OCI-LY1 (cell line): ENCODE measurements at regions not wholly inside any gene's neighbourhood (a gene's known extent, or its start where the extent isn't known, plus 50 kb on each side); places are given as distances from the start of the nearest gene placed in this dataset.

Experiments used
- H2AFZ ChIP-seq: fragments of 200-600 bp; sonication (generic), shearing (Covaris generic); 2 replicates; pipeline ENCODE4 v1.6.0; 2014; ENCODE audit warnings: antibody characterized with exemption, mild to moderate bottlenecking, low read length
- H3F3A ChIP-seq: fragments of 200-600 bp; sonication (generic), shearing (Covaris generic); 2 replicates; pipeline ENCODE4 v1.6.0; 2014; ENCODE audit warnings: mild to moderate bottlenecking, antibody characterized with exemption, low read length, moderate library complexity; ENCODE audit not compliant: insufficient read depth
- H3K27ac ChIP-seq: fragments of 200-600 bp; sonication (generic); 2 replicates; pipeline ENCODE4 v1.5.1; 2014; ENCODE audit warnings: low read length, mixed run types, mild to moderate bottlenecking, low read depth; ENCODE audit not compliant: poor library complexity, severe bottlenecking
- H3K27me3 ChIP-seq: fragments of 200-600 bp; sonication (generic); 2 replicates; pipeline ENCODE4 v1.6.0; 2014; ENCODE audit warnings: antibody characterized with exemption, mild to moderate bottlenecking, low read length, moderate library complexity; ENCODE audit not compliant: insufficient read depth
- H3K36me3 ChIP-seq: fragments of 200-600 bp; sonication (generic); 2 replicates; pipeline ENCODE4 v1.6.1; 2014; ENCODE audit warnings: mild to moderate bottlenecking, antibody characterized with exemption, low read length, moderate library complexity, mixed read lengths; ENCODE audit not compliant: insufficient read depth
- H3K4me1 ChIP-seq: fragments of 200-600 bp; sonication (generic); 2 replicates; pipeline ENCODE4 v1.5.1; 2014; ENCODE audit warnings: mild to moderate bottlenecking, low read length, moderate library complexity; ENCODE audit not compliant: insufficient read depth, severe bottlenecking
- H3K4me2 ChIP-seq: fragments of 200-600 bp; sonication (generic), shearing (Covaris generic); 2 replicates; pipeline ENCODE4 v1.6.1; 2014; ENCODE audit warnings: low read length
- H3K4me3 ChIP-seq: fragments of 200-600 bp; sonication (generic); 2 replicates; pipeline ENCODE4 v1.5.1; 2014; ENCODE audit warnings: low read length, low read depth, mild to moderate bottlenecking, mixed read lengths; ENCODE audit not compliant: poor library complexity, severe bottlenecking
- H3K79me2 ChIP-seq: fragments of 200-600 bp; shearing (Covaris generic); 2 replicates; pipeline ENCODE4 v1.6.1; 2016; ENCODE audit warnings: mixed run types, low read length, mixed read lengths; ENCODE audit not compliant: insufficient read depth
- H3K9ac ChIP-seq: fragments of 200-600 bp; sonication (generic), shearing (Covaris generic); 2 replicates; pipeline ENCODE4 v1.6.1; 2014; ENCODE audit warnings: mild to moderate bottlenecking, low read length, mixed read lengths
- H3K9me2 ChIP-seq: fragments of 200-600 bp; sonication (generic), shearing (Covaris generic); 2 replicates; pipeline ENCODE4 v1.6.1; 2014; ENCODE audit warnings: low read depth, mild to moderate bottlenecking, low read length, mixed read lengths
- H3K9me3 ChIP-seq: fragments of 200-600 bp; shearing (Covaris generic); 2 replicates; pipeline ENCODE4 v1.6.1; 2014; ENCODE audit warnings: low read length, mixed read lengths
- H4K20me1 ChIP-seq: fragments of 200-600 bp; sonication (generic), shearing (Covaris generic); 2 replicates; pipeline ENCODE4 v1.6.0; 2016; ENCODE audit warnings: mild to moderate bottlenecking, low read length; ENCODE audit not compliant: insufficient read depth
- EZH2 ChIP-seq: fragments of 200-600 bp; sonication (generic), shearing (Covaris generic); IDR thresholded peaks from 2 replicates; pipeline ENCODE4 v1.8.0; 2017; ENCODE audit warnings: borderline replicate concordance, mixed run types, mild to moderate bottlenecking, antibody characterized with exemption, low read length, moderate library complexity, mixed read lengths
- TF ChIP-seq, protein P1 (sequence below): fragments of 200-600 bp; sonication (generic), shearing (Covaris generic); IDR thresholded peaks from 2 replicates; pipeline ENCODE4 v1.5.1; 2017; ENCODE audit warnings: mild to moderate bottlenecking, antibody characterized with exemption, low read length, moderate library complexity, mixed read lengths

DNA sequence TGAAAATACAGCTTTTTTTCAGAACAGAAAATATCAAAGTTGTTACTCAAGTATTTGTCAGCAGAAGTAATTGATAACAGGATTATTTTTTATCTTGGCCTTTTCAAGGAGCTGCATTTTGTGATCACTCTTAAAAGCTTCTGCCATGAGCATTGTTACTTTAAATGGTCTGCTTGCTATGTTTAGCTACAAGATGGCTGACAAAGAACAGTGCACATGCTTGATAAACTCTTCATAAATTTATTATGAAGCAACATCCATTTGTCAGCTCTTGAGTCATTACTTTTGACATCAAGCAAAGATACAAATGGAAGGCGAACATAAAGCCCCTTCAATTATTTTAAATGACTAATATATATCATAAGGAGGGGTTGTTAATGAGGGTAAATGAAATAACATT, 205.4 kb upstream of the RPS6KA3 start:
- Histone ChIP-seq H3K27me3 (no peaks in the 10 kb centered on the region), H3K4me2 (no peak overlapping the region), H3K27ac (no peak overlapping the region), H3K79me2 (no peaks in the 10 kb centered on the region), H3K4me3 (no peak overlapping the region), H3K9me3 (no peaks in the 10 kb centered on the region), H2AFZ (no peak overlapping the region), H3K4me1 (no peaks in the 10 kb centered on the region), H3K36me3 (no peaks in the 10 kb centered on the region), H4K20me1 (no peaks in the 10 kb centered on the region), H3K9me2 (no peaks in the 10 kb centered on the region), H3F3A (no peaks in the 10 kb centered on the region), H3K9ac (no peak overlapping the region)
- TF ChIP-seq EZH2: no peak
- TF ChIP-seq, protein P1, sequence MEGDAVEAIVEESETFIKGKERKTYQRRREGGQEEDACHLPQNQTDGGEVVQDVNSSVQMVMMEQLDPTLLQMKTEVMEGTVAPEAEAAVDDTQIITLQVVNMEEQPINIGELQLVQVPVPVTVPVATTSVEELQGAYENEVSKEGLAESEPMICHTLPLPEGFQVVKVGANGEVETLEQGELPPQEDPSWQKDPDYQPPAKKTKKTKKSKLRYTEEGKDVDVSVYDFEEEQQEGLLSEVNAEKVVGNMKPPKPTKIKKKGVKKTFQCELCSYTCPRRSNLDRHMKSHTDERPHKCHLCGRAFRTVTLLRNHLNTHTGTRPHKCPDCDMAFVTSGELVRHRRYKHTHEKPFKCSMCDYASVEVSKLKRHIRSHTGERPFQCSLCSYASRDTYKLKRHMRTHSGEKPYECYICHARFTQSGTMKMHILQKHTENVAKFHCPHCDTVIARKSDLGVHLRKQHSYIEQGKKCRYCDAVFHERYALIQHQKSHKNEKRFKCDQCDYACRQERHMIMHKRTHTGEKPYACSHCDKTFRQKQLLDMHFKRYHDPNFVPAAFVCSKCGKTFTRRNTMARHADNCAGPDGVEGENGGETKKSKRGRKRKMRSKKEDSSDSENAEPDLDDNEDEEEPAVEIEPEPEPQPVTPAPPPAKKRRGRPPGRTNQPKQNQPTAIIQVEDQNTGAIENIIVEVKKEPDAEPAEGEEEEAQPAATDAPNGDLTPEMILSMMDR: no peak

- no peak overlapping the region for H3K4me3 ChIP-seq
- H3K27ac ChIP-seq: no peak overlapping the region
- H3K4me2 ChIP-seq: no peak overlapping the region
- H2AFZ ChIP-seq: no peak overlapping the region
- no peaks in the 10 kb centered on the region for H4K20me1 ChIP-seq
- no peaks in the 10 kb centered on the region for H3K36me3 ChIP-seq
- TF ChIP-seq EZH2: no peak
- TF ChIP-seq, protein P1: no peak
- no peaks in the 10 kb centered on the region for H3K9me2 ChIP-seq
- H3K79me2 ChIP-seq: no peaks in the 10 kb centered on the region
- no peaks in the 10 kb centered on the region for H3K9me3 ChIP-seq
- H3K4me1 ChIP-seq: no peaks in the 10 kb centered on the region
- no peak overlapping the region for H3K9ac ChIP-seq
- H3F3A ChIP-seq: no peaks in the 10 kb centered on the region
- H3K27me3 ChIP-seq: no peaks in the 10 kb centered on the region
These were observed 204.8 kb upstream of the RPS6KA3 start for GRCh38 chrX:20471483-20471882.

GRCh38 chrX:20463296-20464075, 196.8 kb upstream of the RPS6KA3 start:
- Histone ChIP-seq H2AFZ (no peak overlapping the region), H3K9ac (no peak overlapping the region), H3K9me2 (no peaks in the 10 kb centered on the region), H3K27me3 (no peaks in the 10 kb centered on the region), H3K4me2 (no peak overlapping the region), H4K20me1 (no peaks in the 10 kb centered on the region), H3K79me2 (no peaks in the 10 kb centered on the region), H3K9me3 (no peaks in the 10 kb centered on the region), H3K27ac (no peak overlapping the region), H3K36me3 (no peaks in the 10 kb centered on the region), H3K4me3 (no peak overlapping the region), H3K4me1 (no peaks in the 10 kb centered on the region), H3F3A (no peaks in the 10 kb centered on the region)
- TF ChIP-seq, protein P1: no peak
- TF ChIP-seq EZH2: no peak
